ENCODE measurements at regions not wholly inside any gene's neighbourhood (a gene's known extent, or its start where the extent isn't known, plus 50 kb on each side); places are given as distances from the start of the nearest gene placed in this dataset.
A peak's percentile ranks its signal among the peaks of the same experiment; 100 is the strongest.

DNA sequence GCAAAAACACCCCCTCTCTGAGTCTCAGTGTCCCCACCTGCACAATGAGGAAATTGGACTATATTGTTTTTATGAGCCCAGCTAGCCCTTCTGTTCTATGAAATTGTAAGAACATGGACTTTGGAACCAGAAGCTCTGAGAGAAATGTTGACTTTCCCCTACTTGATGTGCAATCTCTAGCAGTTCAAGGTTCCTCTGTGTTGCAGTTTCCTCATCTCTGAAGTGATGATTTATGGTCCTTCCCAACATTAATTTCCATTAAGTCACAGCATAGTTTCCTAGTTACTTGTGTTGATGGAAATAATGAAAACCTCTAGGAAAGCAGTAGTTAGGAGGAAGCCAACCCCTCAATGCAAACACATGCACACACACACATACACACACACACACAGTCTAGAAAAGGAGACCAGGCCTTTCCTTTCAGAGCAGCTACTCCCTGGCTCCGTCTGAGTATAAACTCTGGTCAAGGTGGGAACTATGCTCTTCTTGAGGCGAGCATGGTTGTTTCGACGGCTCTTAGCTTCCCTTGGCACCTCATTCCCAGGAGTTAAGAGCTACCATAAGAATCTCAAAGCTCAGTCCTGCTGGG lies 518.4 kb downstream of the SOX6 start:
- peaks cover 16% of the 10 kb centered on the region for H3K4me1 Mint-ChIP-seq (ENCODE audit: unreplicated experiment)

GRCh38 chr11:15839061-15839460 lies 517.3 kb downstream of the SOX6 start:
- DNase-seq (ENCODE audit: extremely low spot score, unreplicated experiment), result no peak
- H3K27ac Mint-ChIP-seq, result no peak overlapping the region
- peaks cover 26% of the 10 kb centered on the region for H3K4me1 Mint-ChIP-seq (ENCODE audit: unreplicated experiment)
- H3K9me3 Mint-ChIP-seq, result no peaks in the 10 kb centered on the region
- TF ChIP-seq, protein P1, sequence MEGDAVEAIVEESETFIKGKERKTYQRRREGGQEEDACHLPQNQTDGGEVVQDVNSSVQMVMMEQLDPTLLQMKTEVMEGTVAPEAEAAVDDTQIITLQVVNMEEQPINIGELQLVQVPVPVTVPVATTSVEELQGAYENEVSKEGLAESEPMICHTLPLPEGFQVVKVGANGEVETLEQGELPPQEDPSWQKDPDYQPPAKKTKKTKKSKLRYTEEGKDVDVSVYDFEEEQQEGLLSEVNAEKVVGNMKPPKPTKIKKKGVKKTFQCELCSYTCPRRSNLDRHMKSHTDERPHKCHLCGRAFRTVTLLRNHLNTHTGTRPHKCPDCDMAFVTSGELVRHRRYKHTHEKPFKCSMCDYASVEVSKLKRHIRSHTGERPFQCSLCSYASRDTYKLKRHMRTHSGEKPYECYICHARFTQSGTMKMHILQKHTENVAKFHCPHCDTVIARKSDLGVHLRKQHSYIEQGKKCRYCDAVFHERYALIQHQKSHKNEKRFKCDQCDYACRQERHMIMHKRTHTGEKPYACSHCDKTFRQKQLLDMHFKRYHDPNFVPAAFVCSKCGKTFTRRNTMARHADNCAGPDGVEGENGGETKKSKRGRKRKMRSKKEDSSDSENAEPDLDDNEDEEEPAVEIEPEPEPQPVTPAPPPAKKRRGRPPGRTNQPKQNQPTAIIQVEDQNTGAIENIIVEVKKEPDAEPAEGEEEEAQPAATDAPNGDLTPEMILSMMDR (conservative IDR thresholded peaks at IDR 0.05), result no peak
- H3K36me3 Mint-ChIP-seq, result no peaks in the 10 kb centered on the region
- no peak overlapping the region for H3K4me3 Mint-ChIP-seq
- H3K27me3 Mint-ChIP-seq, result no peaks in the 10 kb centered on the region

More for the DNA sequence above, 518.4 kb downstream of the SOX6 start:
- no peak for DNase-seq (ENCODE audit: extremely low spot score, unreplicated experiment)
- Mint-ChIP-seq H3K27me3 (no peaks in the 10 kb centered on the region), H3K27ac (no peak overlapping the region), H3K36me3 (no peaks in the 10 kb centered on the region), H3K9me3 (no peaks in the 10 kb centered on the region), H3K4me3 (no peak overlapping the region)
- TF ChIP-seq, protein P1 (conservative IDR thresholded peaks at IDR 0.05), result no peak

GRCh38 chr11:15840966-15841365 lies 515.4 kb downstream of the SOX6 start:
- TF ChIP-seq, protein P1 (conservative IDR thresholded peaks at IDR 0.05), result no peak
- no peaks in the 10 kb centered on the region for H3K27me3 Mint-ChIP-seq
- no peaks in the 10 kb centered on the region for H3K9me3 Mint-ChIP-seq
- H3K27ac Mint-ChIP-seq, result no peak overlapping the region
- no peak overlapping the region for H3K4me3 Mint-ChIP-seq
- no peak for DNase-seq (ENCODE audit: extremely low spot score, unreplicated experiment)
- H3K4me1 Mint-ChIP-seq (ENCODE audit: unreplicated experiment), result peaks cover 38% of the 10 kb centered on the region
- no peaks in the 10 kb centered on the region for H3K36me3 Mint-ChIP-seq

DNA sequence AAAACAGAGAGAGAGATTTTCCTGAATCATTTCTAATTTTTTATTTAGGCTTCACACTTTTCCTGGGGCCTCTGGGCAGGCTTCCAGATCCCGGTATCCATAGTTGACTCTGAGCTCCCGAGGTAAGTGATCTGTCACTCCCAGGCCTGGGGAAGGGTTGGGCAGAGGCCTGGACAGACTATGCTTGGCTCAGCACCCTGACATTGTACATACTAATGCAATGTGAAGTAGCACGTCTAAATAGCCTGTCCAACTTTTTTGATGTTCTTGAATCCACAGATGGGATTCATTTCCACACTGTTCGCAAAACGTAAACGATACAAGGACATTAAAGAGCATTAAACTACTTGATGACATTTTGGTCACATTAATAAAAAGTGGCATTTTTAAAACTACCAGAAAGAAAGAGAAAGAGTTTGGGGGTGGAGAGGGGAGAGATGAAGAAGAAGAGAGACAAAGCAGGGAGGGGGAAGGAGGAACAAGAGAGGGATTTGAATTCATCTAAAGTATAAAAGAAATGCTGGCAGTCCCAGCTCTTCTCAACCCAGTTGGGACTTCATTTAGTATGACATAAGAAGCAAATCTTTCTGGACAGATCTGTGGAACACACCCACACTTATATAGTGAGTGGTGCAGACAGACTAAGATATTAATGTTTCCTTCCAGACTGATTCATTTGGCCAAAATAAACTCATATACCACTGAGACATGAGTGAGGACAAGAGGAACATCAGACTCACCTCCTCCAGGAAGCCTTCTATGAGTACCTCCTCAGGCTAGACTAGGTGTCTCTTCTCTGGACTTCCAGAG lies 514.2 kb downstream of the SOX6 start:
- H3K27ac Mint-ChIP-seq, result no peak overlapping the region
- no peaks in the 10 kb centered on the region for H3K9me3 Mint-ChIP-seq
- TF ChIP-seq, protein P1 (conservative IDR thresholded peaks at IDR 0.05), result no peak
- peaks cover 40% of the 10 kb centered on the region for H3K4me1 Mint-ChIP-seq (ENCODE audit: unreplicated experiment)
- no peak for DNase-seq (ENCODE audit: extremely low spot score, unreplicated experiment)
- no peaks in the 10 kb centered on the region for H3K27me3 Mint-ChIP-seq
- no peaks in the 10 kb centered on the region for H3K36me3 Mint-ChIP-seq
- no peak overlapping the region for H3K4me3 Mint-ChIP-seq

GRCh38 chr11:15843309-15843872 lies 513.0 kb downstream of the SOX6 start:
- H3K27me3 Mint-ChIP-seq, result no peaks in the 10 kb centered on the region
- peak overlapping the region; percentile 44 for H3K4me3 Mint-ChIP-seq
- H3K4me1 Mint-ChIP-seq (ENCODE audit: unreplicated experiment), result peaks cover 40% of the 10 kb centered on the region
- no peaks in the 10 kb centered on the region for H3K9me3 Mint-ChIP-seq
- no peak overlapping the region for H3K27ac Mint-ChIP-seq
- TF ChIP-seq, protein P1 (conservative IDR thresholded peaks at IDR 0.05), result no peak
- DNase-seq (ENCODE audit: extremely low spot score, unreplicated experiment), result no peak
- H3K36me3 Mint-ChIP-seq, result no peaks in the 10 kb centered on the region

Measured in type B pancreatic cell (in vitro differentiated cells).